ENCODE measurements at regions not wholly inside any gene's neighbourhood (a gene's known extent, or its start where the extent isn't known, plus 50 kb on each side); places are given as distances from the start of the nearest gene placed in this dataset.

DNA sequence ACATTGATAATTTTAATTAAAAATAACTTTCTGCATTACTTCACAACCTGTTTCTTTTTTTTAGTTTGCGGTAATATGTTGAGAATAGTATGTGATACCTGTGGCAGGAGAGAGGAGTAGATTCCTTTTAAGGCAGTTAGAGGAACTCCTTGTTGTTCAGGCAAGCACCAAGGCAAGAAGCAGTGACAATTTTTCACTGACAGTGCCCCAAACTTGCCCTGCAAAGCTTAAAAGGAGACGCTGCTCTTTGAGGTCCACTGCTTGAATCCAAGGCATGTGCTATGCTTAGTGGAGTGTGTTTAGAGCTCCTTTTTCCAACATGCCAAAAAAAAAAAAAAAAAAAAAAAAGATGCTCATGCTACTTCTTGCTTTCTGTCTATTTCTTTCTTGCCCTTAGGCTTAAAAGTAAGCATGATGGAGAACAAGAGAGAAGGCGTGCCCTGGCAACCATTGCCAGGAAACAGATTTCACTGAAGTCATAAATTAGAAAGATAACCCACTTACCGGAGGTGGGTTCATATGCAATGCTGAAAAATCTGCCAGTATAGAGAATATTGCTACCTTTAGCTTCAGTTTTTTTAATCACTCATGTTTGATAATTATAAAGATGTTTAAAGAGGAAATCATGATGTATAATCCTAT lies 58.3 kb upstream of the DYRK2 start:
- no peak for TF ChIP-seq CTCF (IDR thresholded peaks at IDR 0.05)
- no peak for TF ChIP-seq ZFX (IDR thresholded peaks at IDR 0.05; ENCODE audit: borderline replicate concordance)

Data from 22Rv1 (cell line).